Thyroid gland (tissue), 4 donors: ENCODE measurements at regions not wholly inside any gene's neighbourhood (a gene's known extent, or its start where the extent isn't known, plus 50 kb on each side); places are given as distances from the start of the nearest gene placed in this dataset.

Experiments used
- DNase-seq, 2 donors: peaks; one replicate each; pipeline ENCODE4 v3.0.0-alpha.2; 2019
- H3K27ac ChIP-seq, 3 donors: fragments of 200-600 bp; sonication (generic); 1 replicate in 2 of 3; 2 replicates in 1 of 3; pipeline ENCODE4 v1.5.1; 2016 to 2019; ENCODE audit warnings: mild to moderate bottlenecking in 1 of 3, moderate library complexity in 1 of 3
- H3K27me3 ChIP-seq: fragments of 200-600 bp; sonication (generic); one replicate; pipeline ENCODE4 v1.5.1; 2019
- H3K36me3 ChIP-seq, 2 donors: fragments of 200-600 bp; sonication (generic); one replicate each; pipeline ENCODE4 v1.5.1; 2016 to 2019
- H3K4me1 ChIP-seq, 2 donors: fragments of 200-600 bp; sonication (generic); one replicate each; pipeline ENCODE4 v1.5.1; 2017 to 2019
- H3K4me3 ChIP-seq, 3 donors: fragments of 200-600 bp; sonication (generic); replicated peaks in 1 of 3; 1 replicate in 2 of 3; 2 replicates in 1 of 3; pipeline ENCODE4 v1.5.1; 2016; ENCODE audit warnings: mild to moderate bottlenecking in 1 of 3
- H3K9me3 ChIP-seq: fragments of 200-600 bp; sonication (generic); one replicate; pipeline ENCODE4 v1.5.1; 2017
- CTCF ChIP-seq, 6 experiments: fragments of 200-600 bp in 3 of 6; fragments of 450-650 bp in 3 of 6; sonication (generic) in 3 of 6; IDR thresholded peaks; one replicate each; pipeline ENCODE4 v1.5.1; 2016 to 2019; ENCODE audit warnings: antibody characterized with exemption in 6 of 6, mild to moderate bottlenecking in 2 of 6, inconsistent platforms in 1 of 6, moderate library complexity in 1 of 6
- POLR2A ChIP-seq, 2 donors: fragments of 450-650 bp; IDR thresholded peaks; one replicate each; pipeline ENCODE4 v1.6.1; 2017; ENCODE audit warnings: antibody characterized with exemption in 2 of 2, mild to moderate bottlenecking in 2 of 2, moderate library complexity in 1 of 2
- WGBS, 2 donors: methylation state at CpG; one replicate each; pipeline ENCODE4 v1.1.5; 2017; 5-methylcytosine and 5-hydroxymethylcytosine counted together
- intact Hi-C: fragments of 100-400 bp; cut with DNase I; formaldehyde crosslinking; loops from one replicate; pipeline ENCODE4 v1.15.1; 2023

DNA sequence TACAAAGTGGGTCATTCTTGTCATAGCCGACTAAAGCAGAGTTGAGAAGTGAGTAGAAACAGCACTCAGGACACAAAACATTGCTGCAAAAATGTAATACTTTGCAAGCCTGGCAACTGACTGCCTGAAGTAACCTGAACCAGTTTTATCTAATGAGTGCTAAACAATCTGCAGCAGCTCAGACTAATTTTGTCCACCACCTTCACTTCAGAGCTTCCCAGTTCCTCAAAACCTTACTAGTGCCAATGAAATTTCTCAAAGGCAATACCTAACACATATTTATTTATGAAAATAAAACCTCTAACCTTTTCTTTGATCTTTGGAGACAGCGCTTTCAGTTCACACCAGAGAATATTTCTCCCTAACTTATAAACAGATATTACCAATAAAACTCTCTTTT, 56.7 kb upstream of the FKBP1C start:
- H3K27me3 ChIP-seq, result no peaks in the 10 kb centered on the region
- no peak for DNase-seq
- H3K9me3 ChIP-seq, result no peaks in the 10 kb centered on the region
- no peaks in the 10 kb centered on the region for H3K4me1 ChIP-seq
- intact Hi-C loops, result no loop called here
- WGBS, 2 donors, result 77 to 86% methylated on average over 2 of the region's 2 CpGs
- TF ChIP-seq CTCF (IDR thresholded peaks at IDR 0.05) (no peak), POLR2A (IDR thresholded peaks at IDR 0.05) (no peak)
- H3K27ac ChIP-seq, result no peak overlapping the region
- H3K36me3 ChIP-seq, result no peaks in the 10 kb centered on the region
- H3K4me3 ChIP-seq, result no peak overlapping the region
